ENCODE measurements at regions not wholly inside any gene's neighbourhood (a gene's known extent, or its start where the extent isn't known, plus 50 kb on each side); places are given as distances from the start of the nearest gene placed in this dataset.

- no peak for TF ChIP-seq CTCF (IDR thresholded peaks at IDR 0.05; ENCODE audit: low read depth, low read length)
- TF ChIP-seq POLR2A (IDR thresholded peaks at IDR 0.05; ENCODE audit: extremely low read depth, insufficient read length), result no peak
- TF ChIP-seq MAX (IDR thresholded peaks at IDR 0.05; ENCODE audit: low read depth, low read length), result no peak
These were observed 118.1 kb upstream of the SEM1 start for GRCh38 chr7:96827701-96828100.

Data from NB4 (cell line).